Trophoblast cell (in vitro differentiated cells and primary cell): ENCODE measurements at regions not wholly inside any gene's neighbourhood (a gene's known extent, or its start where the extent isn't known, plus 50 kb on each side); places are given as distances from the start of the nearest gene placed in this dataset.
"Not testable (repeated sequence)": the region's sequence is repeated elsewhere in the genome, so short reads cannot be mapped to it uniquely, and the experiment has no call there.

Source experiments
- DNase-seq, 2 donors: peaks; one replicate each; pipeline ENCODE4 v3.0.0-alpha.2; 2016
- H2AFZ ChIP-seq: 2 replicates; pipeline ENCODE4 v1.6.1; 2013; ENCODE audit warnings: low read length, moderate library complexity, mild to moderate bottlenecking; ENCODE audit not compliant: insufficient read depth, poor library complexity
- H2AK5ac ChIP-seq: 2 replicates; pipeline ENCODE4 v1.6.1; 2013; ENCODE audit warnings: mild to moderate bottlenecking, low read length
- H2BK120ac ChIP-seq: 2 replicates; pipeline ENCODE4 v1.6.1; 2013; ENCODE audit warnings: low read length, mild to moderate bottlenecking, moderate library complexity; ENCODE audit not compliant: insufficient read depth, poor library complexity
- H2BK12ac ChIP-seq: 2 replicates; pipeline ENCODE4 v1.6.1; 2013; ENCODE audit warnings: mild to moderate bottlenecking, low read length, moderate library complexity
- H2BK5ac ChIP-seq: 2 replicates; pipeline ENCODE4 v1.6.1; 2013; ENCODE audit warnings: low read length, low read depth, moderate library complexity, mild to moderate bottlenecking; ENCODE audit not compliant: poor library complexity
- H3K14ac ChIP-seq: 2 replicates; pipeline ENCODE4 v1.6.1; 2013; ENCODE audit warnings: mild to moderate bottlenecking, low read length
- H3K18ac ChIP-seq: 2 replicates; pipeline ENCODE4 v1.6.1; 2013; ENCODE audit warnings: mild to moderate bottlenecking, low read length
- H3K23ac ChIP-seq: 2 replicates; pipeline ENCODE4 v1.6.1; 2013; ENCODE audit warnings: low read length
- H3K27ac ChIP-seq: 2 replicates; pipeline ENCODE4 v1.5.1; 2013; ENCODE audit warnings: low read depth, mild to moderate bottlenecking, inconsistent platforms, low read length, moderate library complexity
- H3K27me3 ChIP-seq: 2 replicates; pipeline ENCODE4 v1.6.1; 2013; ENCODE audit warnings: inconsistent platforms, mild to moderate bottlenecking, low read length, moderate library complexity; ENCODE audit not compliant: insufficient read depth
- H3K36me3 ChIP-seq, 2 experiments: 1 replicate in 1 of 2; 2 replicates in 1 of 2; pipeline ENCODE4 v1.6.1; 2013; ENCODE audit warnings: low read length in 2 of 2, mild to moderate bottlenecking in 2 of 2, moderate library complexity in 1 of 2; ENCODE audit not compliant: insufficient read depth in 2 of 2, control insufficient read depth in 1 of 2
- H3K4ac ChIP-seq: 2 replicates; pipeline ENCODE4 v1.6.1; 2013; ENCODE audit warnings: low read depth, mild to moderate bottlenecking, low read length, moderate library complexity
- H3K4me1 ChIP-seq, 2 experiments: 1 replicate in 1 of 2; 2 replicates in 1 of 2; pipeline ENCODE4 v1.6.1; 2013; ENCODE audit warnings: low read length in 2 of 2, mild to moderate bottlenecking in 2 of 2, moderate library complexity in 1 of 2; ENCODE audit not compliant: insufficient read depth in 2 of 2, control insufficient read depth in 1 of 2
- H3K4me2 ChIP-seq: 2 replicates; pipeline ENCODE4 v1.6.1; 2013; ENCODE audit warnings: inconsistent platforms, mild to moderate bottlenecking, low read length, moderate library complexity
- H3K4me3 ChIP-seq: 2 replicates; pipeline ENCODE4 v1.5.1; 2013; ENCODE audit warnings: mild to moderate bottlenecking, low read depth, low read length, inconsistent platforms
- H3K79me1 ChIP-seq: one replicate; pipeline ENCODE4 v1.6.1; 2013; ENCODE audit warnings: low read length
- H3K79me2 ChIP-seq: 2 replicates; pipeline ENCODE4 v1.6.1; 2013; ENCODE audit warnings: low read length, mild to moderate bottlenecking; ENCODE audit not compliant: control insufficient read depth, insufficient read depth, poor library complexity
- H3K9ac ChIP-seq: 2 replicates; pipeline ENCODE4 v1.6.1; 2013; ENCODE audit warnings: mild to moderate bottlenecking, low read length
- H3K9me3 ChIP-seq: 2 replicates; pipeline ENCODE4 v1.6.1; 2013; ENCODE audit warnings: low read depth, mild to moderate bottlenecking, control low read depth, inconsistent platforms, low read length; ENCODE audit not compliant: insufficient read depth
- H4K12ac ChIP-seq: 2 replicates; pipeline ENCODE4 v1.6.1; 2013; ENCODE audit warnings: low read depth, mild to moderate bottlenecking, low read length, moderate library complexity
- H4K8ac ChIP-seq: 2 replicates; pipeline ENCODE4 v1.6.1; 2013; ENCODE audit warnings: low read depth, mild to moderate bottlenecking, low read length, moderate library complexity
- H4K91ac ChIP-seq: one replicate; pipeline ENCODE4 v1.6.1; 2013; ENCODE audit warnings: low read depth, mild to moderate bottlenecking, low read length, moderate library complexity
- WGBS: extraction: QIAGEN DNeasy Blood & Tissue Kit; methylation state at CpG from one replicate; pipeline ENCODE4 v1.1.7; 2013; ENCODE audit warnings: missing lambda C conversion rate; ENCODE audit not compliant: insufficient read length, insufficient coverage; ENCODE audit errors: extremely low coverage; 5-methylcytosine and 5-hydroxymethylcytosine counted together

DNA sequence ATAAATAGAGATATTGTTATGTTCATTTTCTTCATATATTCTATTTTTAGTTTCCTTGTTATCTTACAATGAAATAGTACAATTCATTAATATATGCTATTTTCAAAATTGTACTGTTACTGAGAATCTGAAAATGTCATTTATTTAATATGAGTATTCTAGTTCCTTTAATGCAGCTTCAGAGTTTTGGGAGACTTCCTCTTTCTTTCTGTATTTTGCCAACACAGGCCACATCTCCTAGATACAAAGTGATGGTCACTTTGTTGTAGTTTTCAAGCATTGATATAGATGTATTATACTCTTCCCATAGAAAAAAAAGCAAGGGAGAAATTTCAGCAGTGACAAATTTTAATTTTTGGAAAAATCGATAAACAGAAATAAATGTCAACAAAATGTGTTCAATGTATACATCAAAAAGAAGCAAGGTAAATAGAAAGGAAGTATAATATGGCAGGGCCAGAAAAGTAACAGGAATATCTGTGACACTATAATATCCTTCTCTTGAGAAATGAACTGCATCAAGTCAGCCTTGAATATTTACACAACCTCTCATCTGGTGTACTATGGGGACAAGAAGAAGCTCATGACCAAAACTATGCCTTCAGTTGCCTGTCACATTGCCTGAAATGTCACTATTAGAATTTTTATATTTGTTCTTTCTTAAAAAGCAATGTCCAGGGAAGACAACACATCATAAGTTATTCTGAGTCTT is 396.0 kb downstream of the TBC1D32 start:
- Histone ChIP-seq H3K4ac (no peak overlapping the region), H2AFZ (no peak overlapping the region), H4K8ac (no peak overlapping the region), H3K9ac (no peak overlapping the region), H3K79me1 (no peaks in the 10 kb centered on the region), H3K14ac (no peak overlapping the region), H2BK120ac (no peak overlapping the region), H3K23ac (no peak overlapping the region), H3K18ac (no peak overlapping the region), H4K91ac (no peak overlapping the region), H3K27me3 (no peaks in the 10 kb centered on the region), H4K12ac (no peak overlapping the region), H3K4me1 (no peaks in the 10 kb centered on the region), H3K9me3 (no peaks in the 10 kb centered on the region), H3K4me2 (no peak overlapping the region), H3K36me3 (no peaks in the 10 kb centered on the region), H2BK5ac (no peak overlapping the region), H3K79me2 (no peaks in the 10 kb centered on the region), H2AK5ac (no peak overlapping the region), H3K4me3 (no peak overlapping the region), H3K27ac (no peak overlapping the region), H2BK12ac (no peak overlapping the region)
- no peak for DNase-seq
- no CpG with 5 or more reads among the region's 1 CpG for WGBS

GRCh38 chr6:120935908-120936307 is 398.4 kb downstream of the TBC1D32 start:
- Histone ChIP-seq H2AFZ (no peak overlapping the region), H4K91ac (no peak overlapping the region)

GRCh38 chr6:120935016-120935415 is 399.3 kb downstream of the TBC1D32 start:
- Histone ChIP-seq H4K91ac (no peak overlapping the region), H3K36me3 (no peaks in the 10 kb centered on the region), H3K23ac (no peak overlapping the region), H3K4me1 (no peaks in the 10 kb centered on the region), H3K4ac (no peak overlapping the region), H2BK120ac (no peak overlapping the region), H2BK12ac (no peak overlapping the region), H3K79me1 (no peaks in the 10 kb centered on the region), H2BK5ac (no peak overlapping the region), H3K27ac (no peak overlapping the region), H3K79me2 (no peaks in the 10 kb centered on the region), H3K4me2 (no peak overlapping the region), H3K14ac (no peak overlapping the region), H4K12ac (no peak overlapping the region), H2AFZ (no peak overlapping the region), H2AK5ac (no peak overlapping the region), H3K4me3 (no peak overlapping the region), H3K18ac (no peak overlapping the region), H3K27me3 (no peaks in the 10 kb centered on the region), H4K8ac (no peak overlapping the region), H3K9ac (no peak overlapping the region), H3K9me3 (no peaks in the 10 kb centered on the region)
- no CpG with 5 or more reads among the region's 2 CpGs for WGBS
- no peak for DNase-seq

More at GRCh38 chr6:120935908-120936307, 398.4 kb downstream of the TBC1D32 start:
- Histone ChIP-seq H3K79me1 (no peaks in the 10 kb centered on the region), H3K18ac (no peak overlapping the region), H3K4me3 (no peak overlapping the region), H2BK12ac (no peak overlapping the region), H3K27me3 (no peaks in the 10 kb centered on the region), H3K14ac (no peak overlapping the region), H4K8ac (no peak overlapping the region), H3K9ac (no peak overlapping the region), H2BK5ac (no peak overlapping the region), H3K4me1 (no peaks in the 10 kb centered on the region), H3K4ac (no peak overlapping the region), H3K27ac (no peak overlapping the region), H2BK120ac (no peak overlapping the region), H3K9me3 (no peaks in the 10 kb centered on the region), H3K36me3 (no peaks in the 10 kb centered on the region), H3K23ac (no peak overlapping the region), H3K79me2 (no peaks in the 10 kb centered on the region), H3K4me2 (no peak overlapping the region), H2AK5ac (no peak overlapping the region), H4K12ac (no peak overlapping the region)
- DNase-seq: no peak

DNA sequence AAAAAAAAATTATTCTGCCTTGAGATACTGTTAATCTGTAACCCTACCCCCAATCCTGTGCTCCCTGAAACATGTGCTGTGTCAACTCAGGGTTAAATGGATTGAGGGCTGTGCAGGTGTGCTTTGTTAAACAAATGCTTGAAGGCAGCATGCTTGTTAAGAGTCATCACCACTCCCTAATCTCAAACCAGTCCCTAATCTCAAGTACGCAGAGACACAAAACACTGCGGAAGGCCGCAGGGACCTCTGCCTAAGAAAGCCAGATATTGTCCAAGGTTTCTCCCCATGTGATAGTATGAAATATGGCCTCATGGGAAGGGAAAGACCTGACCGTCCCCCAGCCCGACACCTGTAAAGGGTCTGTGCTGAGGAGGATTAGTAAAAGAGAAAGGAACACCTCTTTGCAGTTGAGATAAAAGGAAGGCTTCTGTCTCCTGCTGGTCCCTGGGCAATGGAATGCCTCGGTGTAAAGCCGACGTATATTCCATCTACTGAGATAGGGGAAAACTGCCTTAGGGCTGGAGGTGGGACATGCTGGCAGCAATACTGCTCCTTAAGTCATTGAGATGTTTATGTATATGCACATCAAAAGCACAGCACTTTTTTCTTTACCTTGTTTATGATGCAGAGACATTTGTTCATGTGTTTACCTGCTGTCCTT is 402.6 kb downstream of the TBC1D32 start:
- not testable (repeated sequence) for H3K4me2 ChIP-seq, H2BK120ac ChIP-seq, H4K8ac ChIP-seq, H3K18ac ChIP-seq, H3K36me3 ChIP-seq, H4K91ac ChIP-seq, H4K12ac ChIP-seq, H3K79me1 ChIP-seq, H3K23ac ChIP-seq, H3K14ac ChIP-seq, H3K9me3 ChIP-seq, H2AK5ac ChIP-seq, H3K4me1 ChIP-seq, H2AFZ ChIP-seq, H3K79me2 ChIP-seq, H3K4me3 ChIP-seq, H3K9ac ChIP-seq, H3K4ac ChIP-seq, H3K27me3 ChIP-seq, H2BK12ac ChIP-seq, H2BK5ac ChIP-seq
- peak; percentile 70 to 79 for DNase-seq
- no CpG with 5 or more reads among the region's 8 CpGs for WGBS
- peak overlapping the region; percentile 41 for H3K27ac ChIP-seq
